HEK293T (cell line): ENCODE measurements at regions not wholly inside any gene's neighbourhood (a gene's known extent, or its start where the extent isn't known, plus 50 kb on each side); places are given as distances from the start of the nearest gene placed in this dataset.

Experiments
- ELF4 ChIP-seq: fragments of 450-650 bp; IDR thresholded peaks from 2 replicates; pipeline ENCODE4 v1.6.1; 2017; ENCODE audit warnings: antibody characterized with exemption
- HDGF ChIP-seq: fragments of 450-650 bp; IDR thresholded peaks from 2 replicates; pipeline ENCODE4 v1.6.1; 2017; ENCODE audit warnings: antibody characterized with exemption, borderline replicate concordance
- LEF1 ChIP-seq: fragments of 450-650 bp; IDR thresholded peaks from 2 replicates; pipeline ENCODE4 v1.6.1; 2017; ENCODE audit warnings: mild to moderate bottlenecking, borderline replicate concordance
- SP1 ChIP-seq: fragments of 450-650 bp; IDR thresholded peaks from 2 replicates; pipeline ENCODE4 v1.6.1; 2017

- TF ChIP-seq LEF1: no peak
- no peak for TF ChIP-seq ELF4
- TF ChIP-seq HDGF: no peak
- TF ChIP-seq SP1: no peak
These were observed 128.5 kb downstream of the INHBA start for GRCh38 chr7:41574377-41574776.
